Activated T-cell treated with anti-CD3 and anti-CD28 coated beads, Interleukin-2, amount 50 U/mL, for 4 hours (primary cell): ENCODE measurements at regions not wholly inside any gene's neighbourhood (a gene's known extent, or its start where the extent isn't known, plus 50 kb on each side); places are given as distances from the start of the nearest gene placed in this dataset.

Experiments
- ATAC-seq, 2 donors: fragments of 200-7000 bp; cut with Tn5 transposase; one replicate each; pipeline ENCODE4 v1.10.0; 2021
- DNase-seq: peaks from one replicate; pipeline ENCODE4 v3.0.0-alpha.2; 2020
- H3K27me3 Mint-ChIP-seq: one replicate; pipeline ENCODE4 v1.8.0; 2021; ENCODE audit warnings: low read depth, mixed read lengths
- H3K36me3 Mint-ChIP-seq: one replicate; pipeline ENCODE4 v1.8.0; 2022; ENCODE audit warnings: mixed read lengths; ENCODE audit not compliant: insufficient read depth
- H3K4me1 Mint-ChIP-seq: one replicate; pipeline ENCODE4 v1.8.0; 2021; ENCODE audit warnings: low read depth, mixed read lengths
- H3K4me3 Mint-ChIP-seq: one replicate; pipeline ENCODE4 v1.8.0; 2021; ENCODE audit warnings: mild to moderate bottlenecking, moderate library complexity, mixed read lengths
- H3K9me3 Mint-ChIP-seq: one replicate; pipeline ENCODE4 v1.8.0; 2021; ENCODE audit warnings: mixed read lengths

DNA sequence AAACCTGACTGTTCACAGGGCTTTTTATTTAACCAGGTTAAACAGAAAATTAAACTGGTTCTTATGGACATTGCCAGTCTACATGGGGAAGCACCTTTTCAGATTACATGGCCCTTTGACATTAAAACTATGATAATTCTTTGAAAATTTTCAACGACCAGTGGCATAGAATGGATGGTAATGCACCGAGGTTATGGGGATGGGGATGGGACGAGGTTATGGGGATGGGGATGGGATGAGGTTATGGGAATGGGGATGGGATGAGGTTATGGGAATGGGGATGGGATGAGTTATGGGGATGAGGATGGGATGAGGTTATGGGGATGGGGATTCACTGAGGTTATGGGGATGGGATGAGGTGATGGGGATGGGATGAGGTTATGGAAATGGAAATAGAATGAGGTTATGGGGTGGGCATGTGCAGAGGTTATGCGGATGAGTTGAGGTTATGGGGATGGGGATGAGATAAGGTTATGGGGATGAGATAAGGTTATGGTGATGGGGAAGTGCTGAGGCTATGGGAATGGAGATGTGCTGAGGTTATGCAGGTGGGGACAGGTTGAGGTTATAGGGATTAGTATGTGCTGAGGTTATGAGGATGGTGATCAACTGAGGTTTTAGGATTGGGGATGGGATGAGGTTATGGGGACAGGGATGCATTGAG lies 541.9 kb downstream of the CDH26 start:
- no peak for ATAC-seq
- Mint-ChIP-seq H3K36me3 (no peaks in the 10 kb centered on the region), H3K4me3 (no peak overlapping the region), H3K4me1 (no peaks in the 10 kb centered on the region), H3K27me3 (no peaks in the 10 kb centered on the region), H3K9me3 (no peaks in the 10 kb centered on the region)
- DNase-seq, result no peak

DNA sequence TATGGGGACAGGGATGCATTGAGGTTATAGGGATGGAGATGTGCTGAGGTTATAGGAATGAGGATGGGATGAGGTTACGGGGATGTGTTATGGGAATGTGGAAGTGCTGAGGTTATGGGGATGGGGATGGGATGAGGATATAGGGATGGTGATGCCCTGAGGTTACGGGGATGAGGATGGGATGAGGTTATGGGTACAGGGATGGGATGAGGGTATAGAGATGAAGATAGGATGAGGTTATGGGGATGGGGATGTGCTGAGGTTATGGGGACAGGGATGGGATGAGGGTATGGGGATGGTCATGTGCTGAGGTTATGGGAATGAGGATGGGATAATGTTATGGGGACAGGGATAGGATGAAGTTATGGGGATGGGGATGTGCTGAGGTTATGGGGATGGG lies 542.8 kb downstream of the CDH26 start:
- H3K27me3 Mint-ChIP-seq, result no peaks in the 10 kb centered on the region
- no peaks in the 10 kb centered on the region for H3K36me3 Mint-ChIP-seq
- DNase-seq (no peak), ATAC-seq (no peak)
- H3K4me3 Mint-ChIP-seq, result no peak overlapping the region
- H3K9me3 Mint-ChIP-seq, result no peaks in the 10 kb centered on the region
- no peaks in the 10 kb centered on the region for H3K4me1 Mint-ChIP-seq

DNA sequence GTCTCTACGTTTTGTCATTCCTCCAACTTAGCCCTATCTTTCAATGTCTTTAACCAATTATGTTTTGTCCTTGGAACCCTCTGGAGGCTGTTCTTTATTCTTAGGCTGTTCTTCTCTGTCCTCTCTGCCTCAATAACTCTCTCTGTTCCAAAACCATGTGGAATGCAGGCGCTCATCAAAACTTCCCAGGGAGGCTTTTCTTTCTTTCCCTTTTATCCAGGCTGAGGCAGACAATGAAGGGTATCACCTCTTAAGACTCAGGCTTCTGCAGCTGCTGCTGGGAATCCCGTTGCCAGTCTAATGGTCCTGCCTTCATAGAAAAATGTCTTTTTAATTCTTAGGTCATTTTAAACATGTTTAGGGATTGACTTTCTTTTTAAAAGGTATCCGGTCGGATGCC lies 544.7 kb downstream of the CDH26 start:
- ATAC-seq, result no peak
- Mint-ChIP-seq H3K4me1 (no peaks in the 10 kb centered on the region), H3K4me3 (no peak overlapping the region)

DNA sequence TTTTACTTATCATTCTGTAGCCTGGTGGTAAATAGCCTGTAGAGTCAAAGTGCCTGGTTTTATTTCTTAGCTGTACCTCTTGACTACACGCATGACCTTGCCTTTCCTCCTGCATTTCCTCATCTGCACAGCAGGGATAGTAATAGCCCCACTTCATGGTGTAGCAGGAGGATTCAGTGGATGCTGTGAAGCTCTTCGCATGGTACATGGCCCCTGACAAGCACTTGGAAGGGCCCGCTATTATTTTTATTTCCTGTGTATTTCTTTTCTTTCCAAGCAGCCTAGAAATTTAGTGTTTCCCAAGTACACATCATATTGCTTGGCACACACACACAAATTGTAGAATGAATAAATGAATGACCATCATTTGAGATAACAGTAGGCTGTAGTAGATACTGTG lies 547.2 kb downstream of the CDH26 start:
- no peak overlapping the region for H3K4me3 Mint-ChIP-seq
- ATAC-seq (no peak), DNase-seq (no peak)
- no peaks in the 10 kb centered on the region for H3K9me3 Mint-ChIP-seq
- H3K4me1 Mint-ChIP-seq, result no peaks in the 10 kb centered on the region
- H3K36me3 Mint-ChIP-seq, result no peaks in the 10 kb centered on the region
- no peaks in the 10 kb centered on the region for H3K27me3 Mint-ChIP-seq

More for the DNA sequence above, 544.7 kb downstream of the CDH26 start:
- Mint-ChIP-seq H3K36me3 (no peaks in the 10 kb centered on the region), H3K27me3 (no peaks in the 10 kb centered on the region), H3K9me3 (no peaks in the 10 kb centered on the region)
- no peak for DNase-seq

DNA sequence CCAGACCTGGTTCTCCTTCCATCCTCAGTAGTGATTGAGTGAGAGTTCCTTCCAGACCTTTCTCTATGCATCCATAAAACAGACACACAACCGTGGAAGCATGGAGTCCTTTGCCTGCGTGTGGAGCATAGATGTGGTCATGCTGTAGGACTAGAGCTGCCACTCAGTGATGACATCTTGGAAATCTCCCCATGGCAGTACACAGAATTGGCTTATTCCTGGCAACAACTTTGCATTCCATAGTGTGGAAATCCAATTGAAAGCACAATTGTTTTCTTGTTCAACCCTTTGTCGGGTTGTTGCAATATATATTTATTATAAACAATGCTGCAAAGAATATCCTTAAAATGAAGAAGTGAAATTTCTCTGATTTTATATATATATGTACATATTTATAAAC lies 547.8 kb downstream of the CDH26 start:
- DNase-seq, result no peak
- no peak overlapping the region for H3K4me3 Mint-ChIP-seq
- no peaks in the 10 kb centered on the region for H3K36me3 Mint-ChIP-seq
- H3K4me1 Mint-ChIP-seq, result no peaks in the 10 kb centered on the region
- no peak for ATAC-seq
- H3K27me3 Mint-ChIP-seq, result no peaks in the 10 kb centered on the region
- no peaks in the 10 kb centered on the region for H3K9me3 Mint-ChIP-seq

DNA sequence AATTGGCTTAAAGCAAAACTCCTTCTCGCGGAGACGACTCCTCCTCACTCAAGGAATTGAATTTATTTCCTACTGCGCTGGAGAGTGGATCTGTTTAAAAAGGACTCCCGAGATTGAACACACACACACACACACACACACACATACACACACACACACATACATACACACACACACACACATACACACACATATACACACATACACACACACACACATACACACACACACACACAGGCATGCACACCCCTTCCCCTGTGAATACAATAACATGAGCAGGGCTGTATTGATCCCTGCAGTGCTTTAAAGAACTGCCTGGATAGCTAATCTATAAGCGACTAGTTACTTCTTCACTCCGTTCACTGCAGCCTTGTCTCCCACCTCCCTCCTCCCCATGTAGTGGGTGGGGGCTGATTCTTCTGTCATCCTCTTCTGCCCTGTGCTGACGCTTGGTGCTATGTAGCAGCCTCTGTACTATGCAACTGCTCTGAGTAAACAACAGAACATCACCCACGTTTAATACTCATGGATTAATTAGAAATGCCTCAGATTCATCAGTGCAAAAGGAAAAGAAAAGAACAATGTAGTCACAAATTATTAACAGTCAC lies 549.0 kb downstream of the CDH26 start:
- Mint-ChIP-seq H3K36me3 (no peaks in the 10 kb centered on the region), H3K4me3 (no peak overlapping the region)

DNA sequence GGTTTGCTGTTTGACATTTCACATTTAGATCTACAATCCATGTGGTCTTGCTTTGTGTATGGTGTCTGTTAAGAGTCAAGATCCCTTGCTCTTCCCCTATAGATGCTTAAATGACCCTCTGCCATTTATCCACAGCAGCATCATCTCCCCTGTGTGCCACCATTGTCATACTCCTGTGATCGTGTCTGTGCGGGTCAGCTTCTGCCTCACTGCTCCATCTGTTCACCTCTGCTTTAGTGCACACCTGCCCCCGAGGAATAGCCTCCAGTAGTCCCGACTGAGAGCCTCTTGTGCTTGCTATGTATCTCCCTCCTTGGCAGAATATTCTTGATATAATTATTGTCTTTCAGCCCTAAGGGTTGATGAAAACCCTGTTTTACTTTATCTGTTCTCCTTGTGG lies 551.2 kb downstream of the CDH26 start:
- Mint-ChIP-seq H3K36me3 (no peaks in the 10 kb centered on the region), H3K4me1 (no peaks in the 10 kb centered on the region), H3K9me3 (no peaks in the 10 kb centered on the region), H3K27me3 (no peaks in the 10 kb centered on the region), H3K4me3 (no peak overlapping the region)
- DNase-seq (no peak), ATAC-seq (no peak)

More for the DNA sequence above, 549.0 kb downstream of the CDH26 start:
- H3K4me1 Mint-ChIP-seq, result no peaks in the 10 kb centered on the region
- no peak for ATAC-seq
- DNase-seq, result no peak
- no peaks in the 10 kb centered on the region for H3K9me3 Mint-ChIP-seq
- H3K27me3 Mint-ChIP-seq, result no peaks in the 10 kb centered on the region

DNA sequence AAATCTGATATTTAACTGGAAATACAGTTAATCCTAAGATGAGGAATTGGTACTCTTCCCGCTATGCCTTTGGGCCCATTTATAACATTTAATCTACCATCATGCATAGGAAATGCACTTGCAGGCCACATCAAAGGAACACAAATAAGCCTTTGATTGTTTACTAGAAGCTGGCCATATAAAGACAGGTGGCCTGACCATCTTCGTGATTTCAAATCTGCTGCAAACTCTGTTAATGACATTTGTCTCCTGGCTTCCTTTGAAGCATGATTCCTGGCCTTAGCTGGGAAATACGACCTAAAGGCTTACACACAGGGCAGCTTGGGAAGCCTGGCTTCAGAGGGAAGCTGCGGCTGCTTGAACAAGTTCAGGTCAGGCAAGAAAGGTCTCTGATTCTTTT lies 552.1 kb downstream of the CDH26 start:
- ATAC-seq (no peak), DNase-seq (no peak)
- Mint-ChIP-seq H3K27me3 (no peaks in the 10 kb centered on the region), H3K36me3 (no peaks in the 10 kb centered on the region), H3K4me3 (no peak overlapping the region), H3K4me1 (no peaks in the 10 kb centered on the region), H3K9me3 (no peaks in the 10 kb centered on the region)

DNA sequence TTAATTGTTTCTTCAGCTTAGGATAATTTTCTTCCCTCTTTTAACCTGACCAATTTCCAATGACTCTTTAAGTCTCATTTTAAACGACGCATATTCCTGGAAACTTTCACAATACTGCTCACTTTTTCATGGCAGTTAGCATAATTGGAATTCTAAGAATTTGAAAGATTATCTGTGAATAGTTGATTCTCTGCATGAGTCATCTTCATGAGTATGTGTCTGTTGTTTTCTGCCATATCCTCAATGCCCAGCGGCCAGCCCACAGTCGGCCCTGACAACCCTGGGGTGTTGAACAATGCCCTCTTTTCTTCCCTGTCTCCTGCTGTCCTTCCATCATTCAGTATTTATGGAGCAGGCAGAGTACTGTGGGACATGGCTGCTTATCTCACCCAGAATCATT lies 554.2 kb downstream of the CDH26 start:
- ATAC-seq (no peak), DNase-seq (no peak)
- Mint-ChIP-seq H3K4me1 (no peaks in the 10 kb centered on the region), H3K36me3 (no peaks in the 10 kb centered on the region), H3K9me3 (no peaks in the 10 kb centered on the region), H3K4me3 (no peak overlapping the region), H3K27me3 (no peaks in the 10 kb centered on the region)

DNA sequence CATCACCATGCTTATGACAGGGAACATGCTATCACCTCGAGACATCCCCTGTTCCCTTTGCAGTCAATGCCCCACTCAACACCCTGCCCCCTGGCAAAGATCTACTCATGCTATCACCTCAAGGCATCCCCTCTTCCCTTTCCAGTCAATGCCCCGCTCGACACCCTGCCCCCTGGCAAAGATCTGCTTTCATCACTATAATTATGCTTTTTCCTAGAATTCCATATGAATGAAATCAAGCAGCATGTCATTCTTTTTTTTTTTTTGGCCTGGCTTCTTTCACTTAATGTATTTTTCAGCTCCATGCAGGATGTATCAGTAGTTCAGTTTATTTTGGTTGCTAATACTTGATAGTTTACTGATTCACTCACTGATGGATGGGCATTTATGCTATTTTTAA lies 554.9 kb downstream of the CDH26 start:
- H3K9me3 Mint-ChIP-seq, result no peaks in the 10 kb centered on the region
- no peak for ATAC-seq
- peaks cover 2% of the 10 kb centered on the region for H3K27me3 Mint-ChIP-seq
- H3K4me3 Mint-ChIP-seq, result no peak overlapping the region
- no peaks in the 10 kb centered on the region for H3K4me1 Mint-ChIP-seq
- no peak for DNase-seq
- H3K36me3 Mint-ChIP-seq, result no peaks in the 10 kb centered on the region

DNA sequence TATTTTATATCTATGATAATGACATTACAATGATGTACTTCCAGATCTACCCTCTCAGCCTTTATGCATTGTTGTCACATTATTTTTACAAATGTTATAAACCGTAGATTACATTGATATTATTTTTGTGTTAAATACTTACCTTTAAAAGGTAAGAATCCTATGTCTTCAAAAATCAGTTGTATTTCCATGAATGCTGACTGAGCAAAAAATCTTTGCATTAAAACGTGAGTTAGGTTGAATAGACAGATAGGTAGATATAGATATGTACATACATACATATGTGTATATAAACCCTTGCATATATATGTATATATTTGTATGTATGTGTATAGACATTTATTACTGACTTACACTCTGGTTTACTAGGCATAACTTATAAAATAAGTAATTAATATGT lies 558.2 kb downstream of the CDH26 start:
- Mint-ChIP-seq H3K4me3 (no peak overlapping the region), H3K36me3 (no peaks in the 10 kb centered on the region)

DNA sequence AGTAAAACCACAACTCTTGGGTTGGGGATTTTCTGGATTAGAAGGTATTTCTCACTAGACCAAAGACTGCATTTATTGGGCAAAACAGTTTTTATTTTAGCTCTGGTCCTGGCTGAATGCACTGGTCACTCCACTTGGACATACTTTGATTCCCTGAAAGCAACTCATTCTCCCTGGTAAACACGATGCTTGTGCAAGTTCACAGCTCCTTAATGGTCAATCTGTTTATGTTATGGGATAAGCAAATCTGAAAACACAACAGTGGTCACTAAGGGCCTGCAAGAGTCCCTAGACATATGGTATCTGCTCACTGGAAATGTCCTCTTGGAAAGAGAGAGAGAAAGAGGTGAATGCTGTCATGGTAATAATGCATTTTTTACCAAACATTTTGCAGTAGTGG lies 559.8 kb downstream of the CDH26 start:
- no peak for ATAC-seq
- no peak for DNase-seq
- no peaks in the 10 kb centered on the region for H3K4me1 Mint-ChIP-seq
- H3K9me3 Mint-ChIP-seq, result peaks cover 4% of the 10 kb centered on the region
- H3K4me3 Mint-ChIP-seq, result no peak overlapping the region
- H3K36me3 Mint-ChIP-seq, result no peaks in the 10 kb centered on the region
- H3K27me3 Mint-ChIP-seq, result peaks cover 2% of the 10 kb centered on the region

More for the DNA sequence above, 558.2 kb downstream of the CDH26 start:
- no peak for DNase-seq
- peaks cover 2% of the 10 kb centered on the region for H3K27me3 Mint-ChIP-seq
- no peaks in the 10 kb centered on the region for H3K4me1 Mint-ChIP-seq
- H3K9me3 Mint-ChIP-seq, result peaks cover 4% of the 10 kb centered on the region
- ATAC-seq, result no peak

DNA sequence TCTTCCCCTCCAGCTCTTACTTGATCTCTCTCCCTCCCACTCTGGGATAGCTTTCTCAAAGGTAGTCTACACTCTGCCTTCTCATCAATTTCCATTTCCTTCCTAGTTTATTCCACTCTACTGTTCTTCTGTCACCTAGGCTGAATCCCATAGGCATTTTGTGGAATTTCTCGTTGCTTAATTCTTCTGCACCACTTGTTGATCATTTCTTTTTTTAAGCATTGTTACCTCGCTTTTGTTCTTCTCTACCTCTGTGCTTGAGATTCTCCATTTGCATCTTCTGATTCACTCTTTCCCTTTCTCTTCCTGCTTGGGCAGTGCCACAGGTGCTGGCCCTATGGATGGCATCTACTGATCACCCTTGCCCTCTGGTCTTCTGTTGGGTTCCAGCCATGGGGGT lies 567.2 kb downstream of the CDH26 start:
- Mint-ChIP-seq H3K27me3 (no peaks in the 10 kb centered on the region), H3K36me3 (no peaks in the 10 kb centered on the region), H3K4me3 (no peak overlapping the region), H3K4me1 (no peaks in the 10 kb centered on the region), H3K9me3 (no peaks in the 10 kb centered on the region)
- DNase-seq (no peak), ATAC-seq (no peak)

DNA sequence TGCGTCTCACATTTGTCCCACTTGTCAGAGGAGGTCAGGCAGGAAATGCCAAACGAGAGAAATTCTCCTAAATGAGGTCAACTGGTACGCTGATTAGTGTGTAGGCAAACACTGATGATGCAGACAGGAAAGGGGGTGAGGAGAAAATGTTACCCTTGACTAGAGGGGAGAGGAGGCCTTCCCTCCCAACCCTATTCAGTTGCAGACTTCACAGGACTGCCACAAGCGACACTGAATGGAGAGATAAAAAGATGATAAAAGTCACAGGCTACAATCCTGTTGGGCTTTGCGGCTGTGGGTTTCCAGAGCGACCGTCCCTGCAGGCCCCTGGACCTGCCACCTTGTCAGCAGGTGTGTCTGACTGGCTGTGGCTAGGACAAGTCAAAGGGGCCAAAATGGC lies 569.4 kb downstream of the CDH26 start:
- ATAC-seq (no peak), DNase-seq (no peak)
- Mint-ChIP-seq H3K36me3 (no peaks in the 10 kb centered on the region), H3K4me1 (no peaks in the 10 kb centered on the region), H3K9me3 (no peaks in the 10 kb centered on the region), H3K4me3 (no peak overlapping the region), H3K27me3 (no peaks in the 10 kb centered on the region)

DNA sequence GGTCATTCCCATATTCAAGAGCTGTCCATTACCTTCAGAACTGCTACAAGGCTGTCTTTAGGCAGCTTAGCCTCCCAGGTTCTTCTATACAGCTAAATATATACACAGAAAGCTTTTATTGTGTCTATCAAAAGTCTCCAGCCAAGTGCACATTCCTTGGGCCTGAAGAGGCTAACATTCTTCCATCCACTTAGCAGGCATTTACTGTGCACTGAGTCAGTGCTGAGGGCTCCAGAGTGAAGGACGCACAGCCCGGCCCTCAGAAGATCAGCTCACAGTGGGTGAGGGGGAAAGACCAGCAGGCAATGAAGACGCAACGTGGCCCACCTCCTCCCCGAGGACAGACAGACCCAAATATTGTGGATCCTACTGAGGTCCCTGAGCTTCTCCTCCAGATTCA lies 569.9 kb downstream of the CDH26 start:
- no peak overlapping the region for H3K4me3 Mint-ChIP-seq
- H3K9me3 Mint-ChIP-seq, result no peaks in the 10 kb centered on the region
- H3K27me3 Mint-ChIP-seq, result no peaks in the 10 kb centered on the region
- H3K36me3 Mint-ChIP-seq, result no peaks in the 10 kb centered on the region
- no peaks in the 10 kb centered on the region for H3K4me1 Mint-ChIP-seq
- no peak for DNase-seq
- ATAC-seq, result no peak
